ENCODE measurements at regions not wholly inside any gene's neighbourhood (a gene's known extent, or its start where the extent isn't known, plus 50 kb on each side); places are given as distances from the start of the nearest gene placed in this dataset.

- H3K27ac ChIP-seq = no peak overlapping the region
These were observed 1061.4 kb downstream of the TSN start for GRCh38 chr2:122816803-122817202.

GRCh38 chr2:122822319-122822718, 1066.9 kb downstream of the TSN start:
- Histone ChIP-seq H3K4me3 (no peak overlapping the region), H3K27me3 (no peaks in the 10 kb centered on the region), H3K4me1 (no peaks in the 10 kb centered on the region), H3K36me3 (no peaks in the 10 kb centered on the region), H3K27ac (no peak overlapping the region), H3K9me3 (no peaks in the 10 kb centered on the region)
- intact Hi-C loops (cut with DNase I; ENCODE audit: low total_unique reads) = no loop called here
- no peak for DNase-seq
- TF ChIP-seq, protein P1, sequence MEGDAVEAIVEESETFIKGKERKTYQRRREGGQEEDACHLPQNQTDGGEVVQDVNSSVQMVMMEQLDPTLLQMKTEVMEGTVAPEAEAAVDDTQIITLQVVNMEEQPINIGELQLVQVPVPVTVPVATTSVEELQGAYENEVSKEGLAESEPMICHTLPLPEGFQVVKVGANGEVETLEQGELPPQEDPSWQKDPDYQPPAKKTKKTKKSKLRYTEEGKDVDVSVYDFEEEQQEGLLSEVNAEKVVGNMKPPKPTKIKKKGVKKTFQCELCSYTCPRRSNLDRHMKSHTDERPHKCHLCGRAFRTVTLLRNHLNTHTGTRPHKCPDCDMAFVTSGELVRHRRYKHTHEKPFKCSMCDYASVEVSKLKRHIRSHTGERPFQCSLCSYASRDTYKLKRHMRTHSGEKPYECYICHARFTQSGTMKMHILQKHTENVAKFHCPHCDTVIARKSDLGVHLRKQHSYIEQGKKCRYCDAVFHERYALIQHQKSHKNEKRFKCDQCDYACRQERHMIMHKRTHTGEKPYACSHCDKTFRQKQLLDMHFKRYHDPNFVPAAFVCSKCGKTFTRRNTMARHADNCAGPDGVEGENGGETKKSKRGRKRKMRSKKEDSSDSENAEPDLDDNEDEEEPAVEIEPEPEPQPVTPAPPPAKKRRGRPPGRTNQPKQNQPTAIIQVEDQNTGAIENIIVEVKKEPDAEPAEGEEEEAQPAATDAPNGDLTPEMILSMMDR (IDR thresholded peaks at IDR 0.05) = no peak

More at GRCh38 chr2:122816803-122817202, 1061.4 kb downstream of the TSN start:
- intact Hi-C loops (cut with DNase I; ENCODE audit: low total_unique reads) = no loop called here
- TF ChIP-seq, protein P1 (IDR thresholded peaks at IDR 0.05) = no peak
- Histone ChIP-seq H3K27me3 (no peaks in the 10 kb centered on the region), H3K36me3 (no peaks in the 10 kb centered on the region), H3K4me1 (no peaks in the 10 kb centered on the region), H3K4me3 (no peak overlapping the region), H3K9me3 (no peaks in the 10 kb centered on the region)
- DNase-seq = no peak

- TF ChIP-seq, protein P1 (IDR thresholded peaks at IDR 0.05) = no peak
- Histone ChIP-seq H3K36me3 (no peaks in the 10 kb centered on the region), H3K4me1 (no peaks in the 10 kb centered on the region), H3K9me3 (no peaks in the 10 kb centered on the region), H3K27me3 (no peaks in the 10 kb centered on the region), H3K4me3 (no peak overlapping the region), H3K27ac (no peak overlapping the region)
- intact Hi-C loops (cut with DNase I; ENCODE audit: low total_unique reads) = no loop called here
- no peak for DNase-seq
These were observed 1074.7 kb downstream of the TSN start for GRCh38 chr2:122830157-122830556.

GRCh38 chr2:122831649-122832048, 1076.2 kb downstream of the TSN start:
- no peak for DNase-seq
- Histone ChIP-seq H3K27ac (no peak overlapping the region), H3K4me1 (no peaks in the 10 kb centered on the region), H3K36me3 (no peaks in the 10 kb centered on the region), H3K27me3 (no peaks in the 10 kb centered on the region), H3K4me3 (no peak overlapping the region), H3K9me3 (no peaks in the 10 kb centered on the region)
- intact Hi-C loops (cut with DNase I; ENCODE audit: low total_unique reads) = no loop called here
- TF ChIP-seq, protein P1 (IDR thresholded peaks at IDR 0.05) = no peak

GRCh38 chr2:122843503-122843902, 1088.1 kb downstream of the TSN start:
- H3K27ac ChIP-seq = no peak overlapping the region
- H3K4me1 ChIP-seq = no peaks in the 10 kb centered on the region
- H3K36me3 ChIP-seq = no peaks in the 10 kb centered on the region
- intact Hi-C loops (cut with DNase I; ENCODE audit: low total_unique reads) = no loop called here
- TF ChIP-seq, protein P1 (IDR thresholded peaks at IDR 0.05) = no peak
- H3K4me3 ChIP-seq = no peak overlapping the region
- H3K27me3 ChIP-seq = no peaks in the 10 kb centered on the region
- DNase-seq = no peak
- H3K9me3 ChIP-seq = no peaks in the 10 kb centered on the region

- TF ChIP-seq, protein P1 (IDR thresholded peaks at IDR 0.05) = no peak
- Histone ChIP-seq H3K9me3 (no peaks in the 10 kb centered on the region), H3K36me3 (no peaks in the 10 kb centered on the region), H3K4me3 (no peak overlapping the region), H3K27me3 (no peaks in the 10 kb centered on the region), H3K27ac (no peak overlapping the region), H3K4me1 (no peaks in the 10 kb centered on the region)
- intact Hi-C loops (cut with DNase I; ENCODE audit: low total_unique reads) = no loop called here
- DNase-seq = no peak
These were observed 1095.7 kb downstream of the TSN start for GRCh38 chr2:122851161-122851560.
